DND-41 (cell line): ENCODE measurements at regions not wholly inside any gene's neighbourhood (a gene's known extent, or its start where the extent isn't known, plus 50 kb on each side); places are given as distances from the start of the nearest gene placed in this dataset.

ENCODE experiments used
- CTCF ChIP-seq: IDR thresholded peaks from 2 replicates; pipeline ENCODE4 v1.5.1; 2012; ENCODE audit warnings: borderline replicate concordance, low read length, moderate library complexity, mild to moderate bottlenecking; ENCODE audit not compliant: poor library complexity, severe bottlenecking; ENCODE audit errors: extremely low read depth
- EZH2 ChIP-seq: IDR thresholded peaks from 3 replicates; pipeline ENCODE4 v1.6.1; 2012; ENCODE audit warnings: borderline replicate concordance, low read depth, mild to moderate bottlenecking, moderate library complexity, low read length, inconsistent platforms; ENCODE audit not compliant: severe bottlenecking

GRCh38 chr5:35483191-35483590 lies 134.5 kb upstream of the SPEF2 start:
- TF ChIP-seq CTCF (no peak), EZH2 (no peak)
